HG02884 (cell line): ENCODE measurements at regions not wholly inside any gene's neighbourhood (a gene's known extent, or its start where the extent isn't known, plus 50 kb on each side); places are given as distances from the start of the nearest gene placed in this dataset.

Experiments used
- ATAC-seq: cut with Tn5 transposase; IDR thresholded peaks from one replicate; pipeline ENCODE4 v1.9.1; 2021; ENCODE audit warnings: mild to moderate bottlenecking, moderate library complexity; ENCODE audit not compliant: unreplicated experiment

DNA sequence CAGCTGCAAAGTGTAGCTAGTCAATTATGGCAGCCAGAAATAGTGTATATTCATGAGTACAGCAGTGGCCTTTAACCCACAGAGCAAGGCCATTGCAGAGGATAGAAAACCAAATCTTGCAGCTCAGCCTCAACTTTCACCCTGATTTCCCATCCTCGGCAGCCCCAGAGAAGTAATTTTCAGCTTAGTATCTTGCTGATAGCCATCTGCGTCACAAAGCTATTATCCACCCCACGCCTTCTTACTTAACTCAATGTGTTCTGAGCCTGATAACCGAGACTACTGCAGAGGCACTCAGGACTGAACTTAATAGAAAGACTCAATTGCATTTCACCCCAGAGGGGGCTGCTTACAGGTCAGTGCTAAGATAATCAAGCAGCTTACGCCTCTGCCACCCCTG, 174.5 kb upstream of the MAOA start:
- no peak for ATAC-seq

- no peak for ATAC-seq
Measured at GRCh38 chrX:43493756-43494155, 162.3 kb upstream of the MAOA start.

DNA sequence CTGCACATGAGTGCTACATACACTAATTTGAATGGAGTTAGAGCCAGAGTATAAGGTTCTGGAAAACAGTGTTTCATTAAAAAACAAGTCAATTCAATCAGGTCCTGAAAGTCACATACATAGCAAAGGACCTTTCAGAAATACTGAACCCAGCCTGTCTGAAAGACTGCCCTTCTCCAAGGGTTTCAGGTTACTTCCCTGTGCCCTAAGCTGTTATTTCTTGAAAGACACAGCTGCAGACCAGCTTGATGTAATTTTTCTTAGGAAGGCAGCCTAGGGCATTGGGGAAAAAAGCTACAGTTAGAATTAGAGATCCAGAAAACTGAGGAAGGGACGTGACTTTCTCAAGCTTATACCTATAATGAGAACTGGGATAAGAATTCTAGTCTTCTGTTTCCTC, 155.9 kb upstream of the MAOA start:
- ATAC-seq: no peak

- no peak for ATAC-seq
Measured at GRCh38 chrX:43500996-43501694, 155.0 kb upstream of the MAOA start.

- no peak for ATAC-seq
Measured at GRCh38 chrX:43504394-43504793, 151.7 kb upstream of the MAOA start.

DNA sequence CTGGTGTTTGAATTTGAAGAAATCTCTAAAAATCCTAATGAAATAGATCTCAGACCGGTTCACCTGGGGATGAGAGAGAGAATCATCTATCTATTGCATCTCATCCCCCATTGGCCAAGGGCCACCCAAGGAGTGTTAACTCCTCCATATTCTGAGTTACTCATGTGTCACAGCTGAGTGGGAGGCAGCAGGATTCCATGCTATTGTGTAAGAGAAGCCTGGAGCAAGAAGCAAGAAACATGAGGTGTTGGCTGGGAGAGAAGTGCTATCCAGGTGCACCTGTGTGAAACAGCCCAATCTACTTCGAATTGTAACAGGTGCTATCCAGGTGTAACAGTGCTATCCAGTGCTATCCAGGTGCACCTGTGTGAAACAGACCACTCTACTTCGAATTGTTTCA, 150.3 kb upstream of the MAOA start:
- ATAC-seq: no peak

DNA sequence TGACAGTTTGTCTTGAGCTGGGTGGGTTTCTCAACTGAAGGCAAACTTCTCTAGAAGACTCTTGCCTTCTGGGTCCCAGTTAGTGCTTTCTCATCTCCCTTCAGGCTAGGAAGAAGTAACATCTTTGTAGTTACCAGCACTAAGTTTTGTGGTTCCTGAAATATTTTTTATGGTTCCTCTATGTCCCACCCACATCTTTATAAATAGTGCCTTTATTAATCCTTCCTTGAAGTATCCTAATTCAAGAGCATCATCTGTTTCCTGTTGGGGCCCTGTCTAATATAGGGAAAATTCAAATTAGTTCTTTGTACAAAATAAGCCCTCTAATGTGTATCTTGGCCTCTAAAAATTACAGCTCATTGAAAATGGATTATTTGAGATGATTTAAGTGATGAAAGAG, 147.4 kb upstream of the MAOA start:
- ATAC-seq: no peak

GRCh38 chrX:43510209-43510608, 145.9 kb upstream of the MAOA start:
- no peak for ATAC-seq

DNA sequence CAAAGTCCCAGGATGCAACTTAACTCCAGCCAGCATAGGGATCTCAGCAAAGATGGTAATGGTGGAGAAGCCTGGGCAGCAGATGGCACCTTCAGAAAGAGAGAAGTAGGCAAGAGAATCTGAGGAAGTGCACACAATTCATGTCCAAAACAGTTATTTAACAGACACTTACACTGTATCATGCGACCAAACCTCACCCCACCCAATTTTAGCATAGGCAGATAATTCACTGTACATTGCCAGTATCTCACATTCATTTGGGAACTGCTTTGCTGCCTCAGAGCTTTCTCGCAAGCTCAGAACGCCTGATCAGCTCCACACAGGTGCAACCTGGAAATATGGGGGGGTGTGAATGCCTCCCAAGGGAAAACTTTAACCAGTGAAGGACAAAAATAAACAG, 143.0 kb upstream of the MAOA start:
- no peak for ATAC-seq

GRCh38 chrX:43514820-43515219, 141.3 kb upstream of the MAOA start:
- no peak for ATAC-seq

GRCh38 chrX:43522582-43522981, 133.5 kb upstream of the MAOA start:
- no peak for ATAC-seq

GRCh38 chrX:43525901-43526610, 130.0 kb upstream of the MAOA start:
- no peak for ATAC-seq

GRCh38 chrX:43526878-43527277, 129.2 kb upstream of the MAOA start:
- ATAC-seq: no peak

- no peak for ATAC-seq
Measured at GRCh38 chrX:43527801-43528200, 128.3 kb upstream of the MAOA start.

GRCh38 chrX:43530837-43531236, 125.3 kb upstream of the MAOA start:
- no peak for ATAC-seq

- ATAC-seq: no peak
Measured at GRCh38 chrX:43540318-43540717, 115.8 kb upstream of the MAOA start.

GRCh38 chrX:43551590-43551989, 104.5 kb upstream of the MAOA start:
- ATAC-seq: no peak

DNA sequence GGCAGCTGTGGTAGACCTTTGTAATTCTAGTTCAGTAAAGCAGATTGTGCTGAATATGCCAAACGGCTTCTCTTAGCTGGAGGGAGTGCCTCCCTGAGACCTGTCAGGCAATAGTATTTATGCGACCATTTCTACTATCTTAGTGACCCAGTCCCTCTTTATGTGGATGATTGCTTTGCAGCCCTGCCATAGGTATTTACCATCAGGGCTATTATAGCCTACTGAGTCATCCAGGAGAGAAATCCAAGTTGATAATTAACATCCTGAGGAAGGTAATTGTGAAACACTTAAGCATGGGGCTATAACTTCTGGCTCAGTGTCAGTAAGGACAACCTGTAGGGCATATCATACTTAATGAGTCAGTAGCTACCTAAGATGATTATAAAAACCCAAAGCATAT, 103.9 kb upstream of the MAOA start:
- no peak for ATAC-seq

GRCh38 chrX:43552703-43553102, 103.4 kb upstream of the MAOA start:
- no peak for ATAC-seq

- no peak for ATAC-seq
Measured at GRCh38 chrX:43553257-43553656, 102.8 kb upstream of the MAOA start.

DNA sequence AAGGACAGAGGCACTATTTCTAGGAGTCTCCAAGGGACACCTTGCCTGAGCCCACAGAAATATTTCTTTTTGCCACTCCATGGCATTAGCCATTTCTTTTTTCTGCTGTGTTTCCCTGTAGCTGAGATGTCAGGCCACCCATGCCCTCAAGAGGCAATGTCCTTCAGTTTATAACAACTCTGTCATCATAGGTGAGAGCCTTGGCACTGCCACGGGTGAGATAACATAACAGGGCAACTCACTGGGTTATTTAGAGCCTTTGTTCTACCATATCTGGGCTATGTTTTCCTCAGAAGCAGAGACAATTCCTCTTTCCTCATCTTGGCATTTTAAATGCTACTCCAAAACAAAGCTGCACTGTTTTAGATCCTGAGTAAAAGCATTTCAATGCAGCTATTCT, 99.9 kb upstream of the MAOA start:
- no peak for ATAC-seq

DNA sequence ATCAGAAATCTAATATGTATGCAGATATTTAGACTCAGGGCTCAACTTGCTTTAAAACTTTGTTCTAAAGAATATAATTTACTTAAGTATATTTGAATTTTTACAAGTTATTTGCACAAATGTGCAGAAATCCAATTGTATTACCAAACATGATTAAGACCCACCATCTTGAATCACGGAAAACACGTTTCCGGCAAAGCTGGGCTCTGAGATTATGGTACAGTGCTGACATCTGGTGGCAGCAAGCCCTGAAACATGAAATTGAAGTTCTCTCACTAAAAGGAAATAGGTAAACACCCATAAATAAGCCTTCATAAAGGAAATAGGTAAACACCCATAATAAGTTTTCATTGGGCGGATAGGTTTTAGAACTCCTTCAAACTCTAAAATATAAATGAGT, 98.3 kb upstream of the MAOA start:
- peak; percentile 57 for ATAC-seq

DNA sequence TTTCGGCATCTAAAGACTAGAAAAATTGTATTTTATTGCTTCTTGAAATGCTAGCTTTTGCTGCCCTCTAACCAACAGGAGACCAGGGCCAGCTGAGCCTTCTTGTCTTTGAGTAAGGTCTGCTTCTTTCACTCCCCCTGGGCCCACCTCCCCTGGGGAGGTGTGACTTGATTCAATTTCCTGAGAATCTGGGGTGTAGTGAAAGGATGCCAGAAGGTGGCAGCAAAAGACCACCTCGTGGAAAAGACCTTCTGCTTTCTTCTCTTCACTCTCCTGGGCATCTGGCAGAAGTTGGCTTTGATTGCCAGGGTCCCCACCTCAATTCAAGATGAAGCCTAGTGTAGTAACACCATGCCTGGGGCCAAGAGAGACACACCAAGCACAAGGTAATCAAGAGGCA, 96.5 kb upstream of the MAOA start:
- ATAC-seq: no peak
